Mammary epithelial cell (primary cell): ENCODE measurements at regions not wholly inside any gene's neighbourhood (a gene's known extent, or its start where the extent isn't known, plus 50 kb on each side); places are given as distances from the start of the nearest gene placed in this dataset.

Experiments
- CTCF ChIP-seq, 2 donors: IDR thresholded peaks in 1 of 2; conservative IDR thresholded peaks in 1 of 2; 2 replicates each; pipeline ENCODE4 v1.5.1; 2011 to 2012; ENCODE audit warnings: inconsistent platforms in 2 of 2, low read length in 2 of 2, mild to moderate bottlenecking in 2 of 2, control low read depth in 1 of 2, low read depth in 1 of 2; ENCODE audit not compliant: insufficient read depth in 1 of 2; ENCODE audit errors: extremely low read depth in 1 of 2
- EZH2 ChIP-seq: IDR thresholded peaks from 2 replicates; pipeline ENCODE4 v1.6.1; 2012; ENCODE audit warnings: low read length, inconsistent platforms, borderline replicate concordance

- TF ChIP-seq CTCF (conservative IDR thresholded peaks at IDR 0.05 in 1 of 2, IDR thresholded peaks at IDR 0.05 in 1 of 2; ENCODE audit: extremely low read depth in 1 of 2, insufficient read depth in 1 of 2, low read depth in 1 of 2, low read length in 2 of 2) (no peak), EZH2 (no peak)
These were observed 157.8 kb downstream of the NXNL2 start for GRCh38 chr9:88692827-88693226.
